ENCODE measurements at regions not wholly inside any gene's neighbourhood (a gene's known extent, or its start where the extent isn't known, plus 50 kb on each side); places are given as distances from the start of the nearest gene placed in this dataset.
A peak's percentile ranks its signal among the peaks of the same experiment; 100 is the strongest.

DNA sequence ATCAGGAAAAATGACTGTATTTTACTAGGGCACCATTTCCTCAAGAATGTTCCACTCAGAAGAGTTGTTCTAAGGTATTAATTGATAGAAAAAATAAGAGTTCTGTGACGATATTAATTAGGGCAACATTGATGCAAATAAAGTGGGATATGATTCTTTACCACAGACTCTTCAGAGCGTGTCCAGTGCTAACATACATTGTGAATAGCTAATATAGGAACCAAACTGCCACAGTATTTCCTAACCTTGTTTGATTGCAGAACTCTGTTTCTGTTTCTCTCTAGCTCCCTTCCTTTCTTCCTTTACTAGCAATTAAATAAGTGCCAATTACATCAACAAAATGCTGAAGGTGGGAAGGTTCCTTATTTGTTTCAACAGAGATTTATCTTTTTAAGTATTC lies 154.1 kb upstream of the CPEB2 start:
- WGBS, 3 donors = 54 to 63% (median 55%) methylated on average over 2 of the region's 2 CpGs
- H3K27ac ChIP-seq (ENCODE audit: low read depth, low read length) = no peak overlapping the region

DNA sequence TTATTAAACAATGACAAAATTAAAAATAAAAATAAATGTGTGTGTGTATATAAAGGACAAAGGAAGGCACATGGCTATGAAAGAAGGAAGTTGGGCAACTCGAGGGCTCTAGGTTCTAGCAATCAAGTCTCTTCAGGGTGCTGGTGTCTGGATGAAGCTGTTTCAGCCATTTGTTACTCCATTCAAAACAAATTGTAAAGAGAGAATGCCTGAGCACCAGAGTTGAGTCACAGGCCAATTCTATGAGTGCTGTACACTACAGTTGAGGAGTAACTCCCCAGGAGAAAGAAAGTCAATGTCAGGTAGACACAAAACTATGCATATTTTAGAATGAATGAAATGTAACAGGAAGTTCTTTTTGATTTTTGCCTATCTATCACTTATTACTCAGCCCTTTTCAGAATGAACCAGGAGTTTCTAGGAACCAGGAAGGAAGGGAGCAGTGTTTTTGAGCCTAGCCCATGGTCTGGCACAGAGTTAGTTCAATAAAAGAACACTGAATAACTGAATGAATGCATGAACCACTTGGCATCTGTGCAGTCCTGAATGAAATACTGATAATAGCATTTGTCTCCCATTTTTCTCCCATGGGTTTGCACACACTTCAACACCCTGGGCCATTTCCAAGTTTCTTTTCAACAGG lies 151.7 kb upstream of the CPEB2 start:
- WGBS, 3 donors = 42 to 86% (median 56%) methylated on average over 1 of the region's 1 CpG
- no peak overlapping the region for H3K27ac ChIP-seq (ENCODE audit: low read depth, low read length)

DNA sequence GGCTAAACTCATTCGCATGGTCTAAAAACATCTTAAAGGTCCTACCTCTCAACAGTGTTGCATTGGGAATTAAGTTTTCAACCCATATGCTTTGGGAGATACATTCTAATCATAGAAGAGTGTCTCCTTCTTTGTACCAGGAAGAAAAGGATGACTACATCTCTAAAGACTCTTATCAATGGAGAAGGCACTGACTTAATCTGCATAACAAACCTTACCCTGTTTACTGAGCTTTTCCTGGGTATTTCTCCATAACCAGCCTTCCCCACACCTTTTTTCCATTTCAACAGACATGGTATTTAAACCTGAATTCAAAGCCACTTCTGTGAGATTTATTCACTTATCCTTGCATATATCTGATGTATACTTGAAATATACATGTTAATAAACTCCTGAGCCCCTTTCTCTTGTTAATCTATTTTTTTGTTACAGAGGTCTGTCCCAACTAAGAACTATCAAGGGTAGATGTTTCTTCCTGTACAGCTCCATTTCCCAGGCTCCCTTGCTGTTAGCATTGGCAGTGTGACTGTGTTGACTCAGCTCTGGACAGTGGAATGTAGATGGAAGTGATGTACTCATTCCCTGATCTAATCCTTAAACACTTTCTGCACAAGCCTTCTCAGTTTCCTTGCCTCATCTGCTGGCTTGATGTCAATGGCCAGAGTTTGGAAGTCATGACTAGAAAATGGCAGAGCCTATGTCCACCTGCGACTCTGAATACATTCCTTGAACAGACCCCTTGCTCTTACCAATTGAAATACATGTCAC lies 148.9 kb upstream of the CPEB2 start:
- no peak overlapping the region for H3K27ac ChIP-seq (ENCODE audit: low read depth, low read length)
- WGBS, 3 donors = 90 to 93% (median 91%) methylated on average over 2 of the region's 2 CpGs

DNA sequence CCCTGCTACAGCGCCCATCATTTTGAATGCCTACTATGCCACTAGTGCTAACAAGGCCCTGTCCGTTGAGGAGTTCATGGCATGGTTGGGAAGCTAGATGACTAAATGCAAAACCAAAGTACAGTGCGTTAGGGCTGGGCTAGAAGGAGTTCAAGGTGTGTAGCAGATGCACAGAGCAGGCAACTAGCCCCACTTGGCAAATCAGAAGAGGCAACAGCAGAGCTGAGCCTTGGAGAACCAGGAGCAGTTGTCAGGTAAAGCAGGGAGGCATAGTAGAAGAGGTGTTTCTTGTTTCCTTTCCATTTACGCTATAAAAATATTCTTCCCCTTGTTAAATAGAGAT lies 146.6 kb upstream of the CPEB2 start:
- 83 to 94% (median 87%) methylated on average over 4 of the region's 4 CpGs for WGBS, 3 donors
- H3K27ac ChIP-seq (ENCODE audit: low read depth, low read length) = peak overlapping the region; percentile 71

DNA sequence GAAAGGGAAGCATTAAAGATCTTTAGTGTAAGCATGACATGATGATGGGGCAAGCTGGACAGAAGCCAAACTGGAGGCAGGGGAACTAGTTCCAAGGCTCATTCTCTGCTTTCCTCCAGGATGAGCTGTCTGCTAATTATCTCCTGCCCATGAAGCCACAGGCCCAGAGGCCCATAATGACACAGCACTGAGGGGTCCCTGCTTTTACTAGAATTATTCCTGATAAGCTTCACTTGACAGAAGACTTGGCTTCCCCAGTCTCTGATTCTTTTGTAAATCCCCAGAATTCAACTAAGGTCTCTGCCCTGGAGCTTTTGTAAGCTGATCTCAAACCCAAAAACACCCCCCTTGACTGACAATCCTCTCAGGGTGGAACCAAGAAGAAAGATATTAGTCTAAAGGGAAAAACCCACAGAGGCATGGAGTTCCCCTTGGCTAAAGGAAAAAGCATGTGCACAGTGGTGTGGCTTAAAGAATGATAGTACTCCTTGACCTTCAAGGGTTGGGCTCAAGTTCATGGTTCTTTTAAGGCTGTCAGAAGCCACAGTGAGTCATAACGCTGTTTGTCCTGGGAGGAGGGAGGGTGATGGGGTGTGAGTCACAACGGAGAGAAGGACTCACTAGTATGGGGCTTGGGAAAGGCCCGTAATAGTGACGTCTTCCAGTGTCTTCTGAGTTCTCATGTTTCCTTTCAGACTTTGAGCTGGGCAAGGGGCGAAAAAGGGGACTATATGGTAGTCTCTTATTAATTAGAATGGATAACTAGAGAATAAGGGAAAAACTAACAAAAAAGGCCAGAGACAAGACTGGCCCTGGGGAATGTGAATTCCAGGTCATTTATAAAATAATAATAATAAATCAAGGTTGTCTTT lies 146.0 kb upstream of the CPEB2 start:
- 37 to 57% (median 50%) methylated on average over 5 of the region's 5 CpGs for WGBS, 3 donors
- peak overlapping the region; percentile 71 for H3K27ac ChIP-seq (ENCODE audit: low read depth, low read length)

DNA sequence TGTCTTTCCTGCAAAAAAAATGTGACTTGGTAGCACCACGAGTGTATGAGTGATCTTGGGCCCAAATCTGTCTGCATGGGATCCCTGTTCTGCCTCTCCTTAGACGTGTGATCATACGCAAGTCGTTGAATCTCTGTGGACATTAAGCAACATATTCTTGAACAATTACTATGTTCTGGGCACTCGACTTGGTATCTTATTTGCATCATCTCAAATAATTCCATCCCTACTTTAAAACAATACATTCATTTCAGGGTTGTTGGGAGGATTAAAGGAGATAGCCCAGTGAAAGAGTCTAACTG lies 145.4 kb upstream of the CPEB2 start:
- H3K27ac ChIP-seq (ENCODE audit: low read depth, low read length) = no peak overlapping the region
- WGBS, 3 donors = 80 to 90% (median 81%) methylated on average over 5 of the region's 5 CpGs

DNA sequence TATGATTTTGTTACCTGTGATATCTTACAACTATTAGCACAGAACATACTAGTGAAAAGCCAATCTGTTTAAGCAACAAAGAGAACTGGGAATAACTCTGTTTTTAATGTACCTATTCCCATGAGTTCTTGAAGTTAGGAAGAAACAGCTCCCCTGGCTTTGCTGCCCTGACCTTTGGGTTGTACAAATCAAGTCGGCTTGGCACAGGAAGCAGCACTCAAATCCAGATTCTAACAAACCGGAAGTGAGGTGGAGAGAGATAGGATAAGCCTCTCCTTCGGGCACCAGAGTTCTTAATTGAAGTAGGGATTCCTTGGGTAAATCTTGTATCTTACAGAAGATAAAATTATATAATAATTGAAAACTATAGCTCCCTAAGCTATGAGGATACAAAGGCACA lies 144.8 kb upstream of the CPEB2 start:
- H3K27ac ChIP-seq (ENCODE audit: low read depth, low read length) = no peak overlapping the region
- 36 to 67% (median 46%) methylated on average over 3 of the region's 3 CpGs for WGBS, 3 donors

DNA sequence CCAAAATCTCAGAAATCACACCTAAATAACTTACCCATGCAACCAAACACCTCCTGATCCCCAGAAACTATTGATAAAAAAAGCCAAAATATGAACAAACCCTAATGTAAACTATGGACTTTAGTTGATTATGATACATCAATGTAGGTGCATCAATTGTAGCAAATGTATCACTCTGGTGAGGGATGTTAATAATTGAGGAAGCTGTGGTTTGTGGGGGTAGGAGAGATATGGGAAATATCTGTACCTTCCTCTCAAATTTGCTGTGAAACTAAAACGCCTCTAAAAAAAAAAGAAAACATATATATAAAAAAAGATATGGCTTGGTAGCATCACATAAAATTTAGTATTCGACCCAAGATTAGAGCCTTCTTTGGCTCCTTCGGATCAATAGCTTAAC lies 144.3 kb upstream of the CPEB2 start:
- 85 to 92% (median 89%) methylated on average over 3 of the region's 3 CpGs for WGBS, 3 donors
- H3K27ac ChIP-seq (ENCODE audit: low read depth, low read length) = no peak overlapping the region

DNA sequence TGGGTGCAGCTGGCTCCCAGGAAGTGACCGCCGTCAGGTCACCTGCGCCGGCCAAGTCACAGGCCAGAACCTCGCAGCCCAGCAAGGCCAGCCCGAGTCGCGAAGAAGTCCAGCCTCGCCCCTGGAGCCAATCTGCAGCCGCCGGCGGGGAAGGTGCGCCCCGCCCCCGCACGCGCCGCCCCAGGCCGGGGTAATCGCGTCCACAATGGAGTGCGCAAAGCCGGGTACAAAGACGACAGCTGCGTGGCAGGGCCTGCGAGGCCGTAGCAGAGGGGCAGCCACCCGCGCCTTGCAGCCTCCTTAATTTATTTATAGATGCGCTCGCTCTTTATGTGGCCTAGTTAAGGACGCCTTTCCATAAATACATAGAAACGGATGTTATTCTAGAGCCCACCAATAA lies 139.4 kb upstream of the CPEB2 start:
- no peak overlapping the region for H3K27ac ChIP-seq (ENCODE audit: low read depth, low read length)
- WGBS, 3 donors = 24 to 41% (median 40%) methylated on average over 33 of the region's 33 CpGs

DNA sequence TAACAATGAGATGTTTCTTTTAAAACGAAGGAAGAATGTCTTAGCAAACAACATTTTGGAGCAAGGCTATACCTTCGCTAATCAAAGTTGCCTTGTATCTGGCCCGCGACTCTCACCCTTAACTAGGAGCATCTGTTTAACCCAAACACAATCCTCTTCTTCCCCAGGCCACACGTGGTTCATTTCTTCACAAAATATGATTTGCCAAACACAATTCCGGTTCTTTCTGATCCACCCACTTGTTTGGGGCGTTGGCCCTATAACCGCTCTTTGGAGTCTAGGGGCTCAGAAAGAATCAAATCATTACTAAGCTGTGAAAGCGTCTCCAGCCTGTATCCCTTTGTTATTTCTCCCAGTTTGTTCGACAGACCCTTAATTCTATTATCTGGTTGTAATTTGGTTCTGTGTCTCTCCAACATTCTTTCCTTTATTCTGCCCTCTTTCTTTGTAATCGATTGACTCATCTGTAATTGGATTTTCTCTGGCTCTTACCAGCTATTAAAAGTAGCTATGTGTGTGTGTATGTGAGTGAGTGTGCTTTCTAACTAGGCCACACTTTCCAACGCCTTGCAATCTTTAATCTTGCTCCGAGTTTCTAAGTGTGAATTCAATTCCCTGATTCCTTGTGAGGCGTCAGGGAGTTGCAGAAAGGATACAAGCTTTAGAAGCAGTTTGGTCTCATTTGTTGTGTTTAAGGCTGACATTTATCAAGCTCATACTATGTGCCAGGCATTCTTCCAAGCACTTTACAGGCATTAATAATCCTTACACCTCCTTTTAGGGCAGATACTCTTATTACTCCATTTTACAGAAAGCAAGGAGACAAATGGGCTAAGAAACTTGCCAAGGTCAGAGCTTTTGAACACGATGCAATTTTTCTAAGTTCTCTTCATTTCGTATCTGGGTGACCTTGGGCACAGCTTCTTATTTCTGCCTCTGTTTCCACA lies 138.6 kb upstream of the CPEB2 start:
- H3K27ac ChIP-seq (ENCODE audit: low read depth, low read length) = no peak overlapping the region
- 78 to 81% (median 80%) methylated on average over 16 of the region's 16 CpGs for WGBS, 3 donors

DNA sequence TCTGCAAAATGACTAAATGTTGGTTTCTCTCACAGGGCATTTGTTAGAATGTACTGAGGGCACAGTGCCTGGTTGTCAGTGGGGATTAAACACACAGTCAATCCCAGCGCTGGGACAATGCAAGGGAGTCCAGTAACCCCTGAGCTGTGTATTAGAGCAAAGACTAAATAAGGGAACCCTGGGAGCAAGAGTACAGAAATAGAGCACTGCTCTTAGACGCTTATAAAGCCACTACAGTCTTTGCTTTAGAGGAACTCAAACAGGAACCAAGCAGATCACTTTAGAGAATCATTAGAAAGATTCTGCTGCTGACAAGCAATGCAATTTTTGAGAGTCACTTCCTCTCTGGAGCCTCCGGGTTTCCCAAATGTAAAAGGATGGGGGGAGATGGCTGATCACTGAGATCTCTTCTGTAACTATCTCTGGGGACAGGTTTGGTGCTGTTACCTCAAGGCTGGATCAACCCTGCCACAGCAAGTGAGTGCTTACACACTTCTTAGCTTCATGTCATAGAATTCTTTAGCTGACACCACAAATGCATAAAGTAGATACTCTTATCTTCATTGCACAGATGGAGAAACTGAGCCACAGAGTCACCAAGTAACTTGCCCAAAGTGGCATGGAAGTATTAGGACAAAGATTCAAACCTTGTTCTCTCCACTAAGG lies 137.8 kb upstream of the CPEB2 start:
- WGBS, 3 donors = 27 to 66% (median 32%) methylated on average over 3 of the region's 3 CpGs

DNA sequence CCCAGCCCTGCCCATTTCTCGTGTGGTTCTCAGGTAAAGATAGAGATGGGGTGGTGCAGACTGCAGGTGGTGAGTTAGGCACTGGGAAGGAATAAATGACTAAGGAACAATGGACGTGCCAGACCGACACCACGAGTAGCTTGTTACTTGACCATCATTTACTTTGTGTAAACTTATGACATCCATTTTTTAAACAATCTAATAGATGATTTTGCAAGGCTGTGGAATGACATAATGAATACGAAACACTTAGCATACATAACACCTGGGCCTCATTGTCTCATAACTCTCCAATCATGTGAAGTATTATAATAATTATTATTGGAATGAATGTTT lies 137.3 kb upstream of the CPEB2 start:
- WGBS, 3 donors = 75 to 77% (median 75%) methylated on average over 5 of the region's 5 CpGs
- no peak overlapping the region for H3K27ac ChIP-seq (ENCODE audit: low read depth, low read length)

More for the DNA sequence above, 137.8 kb upstream of the CPEB2 start:
- H3K27ac ChIP-seq (ENCODE audit: low read depth, low read length) = no peak overlapping the region

DNA sequence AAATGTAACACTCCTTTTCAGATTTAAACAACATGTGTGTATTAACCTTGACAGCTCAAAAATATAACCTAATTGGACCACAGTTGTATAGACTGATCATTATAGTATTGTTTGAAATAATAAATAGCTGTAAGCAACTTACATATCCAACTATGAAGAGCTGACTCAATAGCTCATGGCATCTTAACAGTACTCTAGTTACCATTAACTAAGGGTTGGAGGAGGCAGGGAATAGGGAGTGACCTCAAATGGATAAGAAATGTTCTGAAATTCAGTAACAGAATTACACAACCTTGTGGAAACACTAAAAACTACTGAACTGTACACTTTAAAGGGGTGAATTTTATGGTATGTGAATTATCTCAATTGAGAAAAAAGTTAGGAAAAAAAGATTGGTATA lies 136.5 kb upstream of the CPEB2 start:
- no peak overlapping the region for H3K27ac ChIP-seq (ENCODE audit: low read depth, low read length)

DNA sequence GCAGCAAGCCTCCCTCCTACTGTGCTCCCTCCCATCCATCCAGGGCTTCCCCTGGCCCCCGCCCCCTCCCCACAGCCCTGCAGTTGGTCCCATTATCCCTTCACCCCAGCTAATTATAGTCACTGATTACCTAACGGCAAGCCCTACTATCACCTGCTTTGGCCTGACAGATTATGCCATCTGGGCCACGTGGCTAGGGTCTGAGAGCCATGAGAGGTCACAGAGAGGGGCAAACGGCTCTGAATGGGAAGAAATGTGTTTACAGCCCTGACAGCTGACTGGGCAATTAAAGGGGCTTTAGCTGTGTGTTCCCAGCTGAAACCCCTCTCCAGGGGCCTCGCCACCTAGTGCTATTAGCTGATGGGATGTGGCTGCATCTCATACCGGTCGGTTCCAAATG lies 134.4 kb upstream of the CPEB2 start:
- WGBS, 3 donors = 68 to 75% (median 69%) methylated on average over 7 of the region's 7 CpGs
- H3K27ac ChIP-seq (ENCODE audit: low read depth, low read length) = no peak overlapping the region

DNA sequence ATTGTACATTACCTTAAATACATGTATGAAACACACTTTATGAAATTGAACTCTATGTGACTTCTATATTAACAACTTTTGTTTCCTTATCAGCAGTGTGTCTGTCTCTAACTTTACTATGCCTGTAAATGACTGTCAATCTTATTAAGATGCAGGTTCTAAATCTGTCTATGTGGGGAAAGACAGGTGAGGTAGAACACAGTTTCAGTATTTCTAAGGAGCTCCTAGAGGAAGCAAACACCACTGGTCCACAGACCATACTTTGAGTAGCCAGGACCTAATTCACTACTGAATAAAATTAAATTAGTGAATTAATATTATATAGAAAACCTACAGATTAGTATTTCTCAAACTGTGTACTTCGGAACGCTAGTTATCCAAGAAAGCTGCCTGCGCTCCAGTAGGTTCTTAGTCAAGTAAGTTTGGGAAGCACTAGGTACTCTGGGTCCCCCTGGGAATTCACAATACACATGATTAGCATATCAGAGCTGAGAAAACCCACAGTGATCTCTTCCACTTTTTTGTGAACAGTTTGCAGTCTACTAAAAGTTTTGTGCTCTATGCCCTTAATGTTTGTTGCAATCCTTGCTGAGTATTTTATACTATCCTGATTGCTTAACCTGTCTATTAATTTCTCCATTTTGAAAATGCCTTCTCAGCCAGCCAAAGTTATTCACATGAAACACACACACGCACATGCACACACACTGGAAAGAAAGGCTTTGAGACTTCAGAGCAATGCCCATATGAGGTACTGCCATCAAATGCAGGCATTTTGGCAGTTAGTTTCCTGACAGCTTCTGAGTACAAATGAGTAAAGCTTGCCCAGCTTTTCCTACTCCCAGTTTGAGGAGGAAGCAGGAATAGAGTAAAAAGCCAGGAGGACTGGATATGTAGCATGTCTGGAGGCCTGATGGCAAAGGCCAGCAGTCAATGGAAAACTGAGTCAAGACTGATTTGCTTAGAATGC lies 133.6 kb upstream of the CPEB2 start:
- 93 to 96% (median 94%) methylated on average over 4 of the region's 4 CpGs for WGBS, 3 donors
- H3K27ac ChIP-seq (ENCODE audit: low read depth, low read length) = no peak overlapping the region

DNA sequence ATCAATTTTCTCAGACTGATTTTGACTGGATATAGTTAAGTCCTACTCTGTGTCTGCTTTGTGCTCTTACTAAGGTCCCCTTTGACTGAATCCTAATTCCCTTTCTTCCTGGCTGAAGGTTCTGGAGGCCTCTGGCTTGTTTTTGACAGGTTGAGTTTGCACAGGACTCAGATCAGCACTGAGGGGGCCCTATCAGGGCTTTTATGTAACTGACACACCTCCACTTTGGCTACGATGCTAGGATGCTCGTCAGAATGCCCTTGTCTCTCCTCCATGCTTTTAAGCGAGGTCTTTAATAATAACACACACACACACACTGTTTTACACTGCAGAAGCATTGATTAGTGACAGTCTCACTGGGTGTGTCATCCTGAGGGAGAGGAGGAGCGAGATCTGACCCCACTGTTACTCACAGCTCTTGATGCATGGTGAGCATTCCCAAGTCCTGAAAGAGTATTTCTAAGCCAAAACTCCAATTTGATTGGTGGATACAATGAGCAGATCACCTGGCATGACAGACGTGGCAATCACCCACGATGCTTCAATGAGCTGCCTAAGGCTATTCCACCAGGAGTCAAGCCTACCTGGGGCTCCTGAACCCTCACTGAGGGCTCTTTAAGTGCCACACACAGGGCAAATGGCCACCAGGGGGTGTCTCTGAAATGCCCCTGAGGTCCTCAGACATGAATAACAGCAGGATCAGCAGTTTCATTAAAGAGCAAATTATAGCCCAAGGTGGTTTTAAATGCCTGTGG lies 130.4 kb upstream of the CPEB2 start:
- 60 to 68% (median 61%) methylated on average over 6 of the region's 6 CpGs for WGBS, 3 donors
- no peak overlapping the region for H3K27ac ChIP-seq (ENCODE audit: low read depth, low read length)

DNA sequence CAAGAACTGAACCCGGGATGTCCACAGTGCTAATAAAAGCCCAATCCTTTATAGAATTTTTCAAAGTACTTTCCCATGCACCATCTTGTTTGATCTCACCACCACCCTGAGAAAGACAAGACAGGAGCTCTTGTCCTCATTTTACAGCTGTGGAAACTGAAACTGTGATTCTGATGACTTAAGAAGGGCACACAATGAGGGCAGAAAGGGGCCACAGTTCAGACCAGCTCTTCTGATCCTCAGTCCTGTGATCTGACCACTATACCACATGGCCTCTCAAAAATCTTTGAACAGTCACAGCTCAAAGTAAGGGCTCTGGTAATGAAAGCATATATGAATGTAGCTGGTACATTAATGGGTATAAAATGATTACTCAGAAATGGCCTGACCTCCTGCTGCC lies 127.3 kb upstream of the CPEB2 start:
- WGBS, 3 donors = 73 to 85% (median 85%) methylated on average over 1 of the region's 1 CpG

More for the DNA sequence above, 127.3 kb upstream of the CPEB2 start:
- H3K27ac ChIP-seq (ENCODE audit: low read depth, low read length) = no peak overlapping the region

Data from adipose tissue (tissue), 3 donors.